Stomach (tissue), 8 donors: ENCODE measurements at regions not wholly inside any gene's neighbourhood (a gene's known extent, or its start where the extent isn't known, plus 50 kb on each side); places are given as distances from the start of the nearest gene placed in this dataset.
A peak's percentile ranks its signal among the peaks of the same experiment; 100 is the strongest.

Source experiments
- DNase-seq, 2 donors: peaks; one replicate each; pipeline versions ENCODE4 v3.0.0 to v3.0.0-alpha.2; 2013 to 2019
- H3K27ac ChIP-seq, 5 donors: fragments of 200-600 bp in 4 of 5; sonication (generic) in 4 of 5; one replicate each; pipeline ENCODE4 v1.5.1; 2013 to 2019; ENCODE audit warnings: mild to moderate bottlenecking in 1 of 5, moderate library complexity in 1 of 5
- H3K27me3 ChIP-seq, 3 donors: fragments of 200-600 bp; sonication (generic); one replicate each; pipeline ENCODE4 v1.5.1; 2017 to 2019; ENCODE audit warnings: mixed run types in 1 of 3
- H3K36me3 ChIP-seq, 4 donors: fragments of 200-600 bp; sonication (generic); 1 replicate in 3 of 4; 2 replicates in 1 of 4; pipeline ENCODE4 v1.5.1; 2016 to 2019
- H3K4me1 ChIP-seq, 4 donors: fragments of 200-600 bp; sonication (generic); one replicate each; pipeline ENCODE4 v1.5.1; 2016 to 2019
- H3K4me3 ChIP-seq, 4 donors: fragments of 200-600 bp; sonication (generic) in 3 of 4; one replicate each; pipeline ENCODE4 v1.5.1; 2016 to 2019; ENCODE audit warnings: mild to moderate bottlenecking in 1 of 4
- H3K9me3 ChIP-seq, 4 donors: fragments of 200-600 bp; sonication (generic); one replicate each; pipeline ENCODE4 v1.5.1; 2016 to 2019
- EP300 ChIP-seq: sonication (generic); formaldehyde crosslinking; IDR thresholded peaks from one replicate; pipeline ENCODE4 v1.6.1; 2017; ENCODE audit warnings: antibody characterized with exemption
- POLR2A ChIP-seq, 4 donors: fragments of 450-650 bp; IDR thresholded peaks; one replicate each; pipeline ENCODE4 v1.6.1; 2016; ENCODE audit warnings: antibody characterized with exemption in 4 of 4, control low read depth in 2 of 4, mild to moderate bottlenecking in 1 of 4, moderate library complexity in 1 of 4
- POLR2AphosphoS5 ChIP-seq, 3 donors: sonication (generic); formaldehyde crosslinking; IDR thresholded peaks; one replicate each; pipeline ENCODE4 v1.6.1; 2016; ENCODE audit warnings: antibody characterized with exemption in 3 of 3
- WGBS, 5 donors: extraction: QIAGEN DNeasy Blood & Tissue Kit in 3 of 5; methylation state at CpG; one replicate each; pipeline versions ENCODE4 v1.1.5 to v1.1.7; 2013 to 2018; 5-methylcytosine and 5-hydroxymethylcytosine counted together
- intact Hi-C: fragments of 100-400 bp; cut with DNase I; formaldehyde crosslinking; loops from one replicate; pipeline ENCODE4 v1.15.1; 2023; ENCODE audit warnings: low total_unique reads
- TF ChIP-seq, protein P1 (sequence below), 7 experiments: fragments of 450-650 bp in 4 of 7; fragments of 200-600 bp in 3 of 7; sonication (generic) in 3 of 7; IDR thresholded peaks; one replicate each; pipeline ENCODE4 v1.5.1; 2016 to 2019; ENCODE audit warnings: antibody characterized with exemption in 7 of 7, control low read depth in 2 of 7, mild to moderate bottlenecking in 1 of 7
- donor health status: healthy with polysubstance abuse.
- donor health status: Bipolar disorder and iron deficiency.
- donor health status: healthy.

DNA sequence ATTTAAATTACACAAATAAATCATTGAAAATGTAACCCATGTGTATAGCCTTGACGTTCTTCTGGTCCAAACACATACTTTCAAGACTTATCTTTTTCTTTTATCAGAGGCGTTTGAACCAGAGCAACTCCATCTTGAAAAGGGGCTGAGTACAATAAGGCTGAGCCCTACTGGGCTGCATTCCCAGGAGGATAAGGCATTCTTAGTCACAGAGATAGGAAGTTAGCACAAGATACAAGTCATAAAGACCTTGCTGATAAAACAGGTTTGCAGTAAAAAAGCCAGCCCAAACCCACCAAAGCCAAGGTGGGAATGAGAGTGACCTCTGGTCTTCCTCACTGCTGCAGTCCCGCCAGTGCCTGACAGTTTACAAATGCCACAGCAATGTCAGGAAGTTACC is 101.0 kb upstream of the IGSF10 start:
- Histone ChIP-seq H3K4me3 (no peak overlapping the region), H3K9me3 (no peaks in the 10 kb centered on the region), H3K27ac (no peak overlapping the region), H3K36me3 (no peaks in the 10 kb centered on the region), H3K27me3 (no peaks in the 10 kb centered on the region), H3K4me1 (peaks cover 0 to 21% (median 10%) of the 10 kb centered on the region in 4 donors)
- TF ChIP-seq EP300: no peak
- TF ChIP-seq POLR2AphosphoS5 (IDR thresholded peaks at IDR 0.05): no peak
- TF ChIP-seq POLR2A (IDR thresholded peaks at IDR 0.05): no peak
- TF ChIP-seq, protein P1, sequence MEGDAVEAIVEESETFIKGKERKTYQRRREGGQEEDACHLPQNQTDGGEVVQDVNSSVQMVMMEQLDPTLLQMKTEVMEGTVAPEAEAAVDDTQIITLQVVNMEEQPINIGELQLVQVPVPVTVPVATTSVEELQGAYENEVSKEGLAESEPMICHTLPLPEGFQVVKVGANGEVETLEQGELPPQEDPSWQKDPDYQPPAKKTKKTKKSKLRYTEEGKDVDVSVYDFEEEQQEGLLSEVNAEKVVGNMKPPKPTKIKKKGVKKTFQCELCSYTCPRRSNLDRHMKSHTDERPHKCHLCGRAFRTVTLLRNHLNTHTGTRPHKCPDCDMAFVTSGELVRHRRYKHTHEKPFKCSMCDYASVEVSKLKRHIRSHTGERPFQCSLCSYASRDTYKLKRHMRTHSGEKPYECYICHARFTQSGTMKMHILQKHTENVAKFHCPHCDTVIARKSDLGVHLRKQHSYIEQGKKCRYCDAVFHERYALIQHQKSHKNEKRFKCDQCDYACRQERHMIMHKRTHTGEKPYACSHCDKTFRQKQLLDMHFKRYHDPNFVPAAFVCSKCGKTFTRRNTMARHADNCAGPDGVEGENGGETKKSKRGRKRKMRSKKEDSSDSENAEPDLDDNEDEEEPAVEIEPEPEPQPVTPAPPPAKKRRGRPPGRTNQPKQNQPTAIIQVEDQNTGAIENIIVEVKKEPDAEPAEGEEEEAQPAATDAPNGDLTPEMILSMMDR (IDR thresholded peaks at IDR 0.05): no peak
- intact Hi-C loops: no loop called here
- 18 to 39% (median 26%) methylated on average over 3 of the region's 3 CpGs for WGBS, 5 donors
- no peak for DNase-seq

- WGBS, 5 donors: 5 to 33% (median 18%) methylated on average over 2 of the region's 2 CpGs
- H3K4me3 ChIP-seq: no peak overlapping the region
- H3K9me3 ChIP-seq: no peaks in the 10 kb centered on the region
- peaks cover 0 to 21% (median 10%) of the 10 kb centered on the region in 4 donors for H3K4me1 ChIP-seq
- TF ChIP-seq POLR2A (IDR thresholded peaks at IDR 0.05): no peak
- no peak for TF ChIP-seq EP300
- no peak for TF ChIP-seq POLR2AphosphoS5 (IDR thresholded peaks at IDR 0.05)
- TF ChIP-seq, protein P1 (IDR thresholded peaks at IDR 0.05): no peak
- peak in 1 of 2 donors; percentile 37 for DNase-seq
- intact Hi-C loops: no loop called here
- H3K36me3 ChIP-seq: no peaks in the 10 kb centered on the region
- no peak overlapping the region for H3K27ac ChIP-seq
- H3K27me3 ChIP-seq: no peaks in the 10 kb centered on the region
These were observed 99.9 kb upstream of the IGSF10 start for GRCh38 chr3:151560738-151561137.

- Histone ChIP-seq H3K9me3 (no peaks in the 10 kb centered on the region), H3K27me3 (no peaks in the 10 kb centered on the region), H3K36me3 (no peaks in the 10 kb centered on the region), H3K4me3 (no peak overlapping the region), H3K27ac (no peak overlapping the region), H3K4me1 (peaks cover 0 to 21% (median 10%) of the 10 kb centered on the region in 4 donors)
- no peak for DNase-seq
- intact Hi-C loops: no loop called here
- no peak for TF ChIP-seq EP300
- 80 to 86% (median 82%) methylated on average over 5 of the region's 5 CpGs for WGBS, 5 donors
These were observed 98.9 kb upstream of the IGSF10 start for GRCh38 chr3:151559736-151560135.

DNA sequence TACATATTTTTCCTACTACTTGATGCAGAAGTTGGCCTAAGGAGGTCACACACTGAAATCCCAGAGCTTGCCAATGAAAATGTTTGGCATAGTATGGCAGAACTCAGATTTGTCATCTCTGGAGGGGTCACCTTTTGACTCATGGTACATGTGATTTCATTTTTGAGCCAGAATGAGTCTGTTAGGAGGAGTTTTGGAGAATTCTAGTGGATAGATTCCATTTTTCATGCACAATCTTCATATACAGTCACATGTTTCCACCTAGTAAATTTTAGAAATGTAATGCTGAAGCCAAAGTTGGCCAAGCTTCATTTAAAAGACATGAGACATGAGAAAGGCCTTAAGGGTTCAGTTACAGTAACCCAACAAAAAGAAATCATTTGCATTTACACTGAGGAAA is 97.8 kb upstream of the IGSF10 start:
- H3K27me3 ChIP-seq: no peaks in the 10 kb centered on the region
- no peak for DNase-seq
- no peaks in the 10 kb centered on the region for H3K9me3 ChIP-seq
- H3K4me3 ChIP-seq: no peak overlapping the region
- no peak overlapping the region for H3K27ac ChIP-seq
- H3K4me1 ChIP-seq: peaks cover 0 to 21% (median 10%) of the 10 kb centered on the region in 4 donors
- intact Hi-C loops: no loop called here
- H3K36me3 ChIP-seq: no peaks in the 10 kb centered on the region
- TF ChIP-seq, protein P1 (IDR thresholded peaks at IDR 0.05): no peak
- TF ChIP-seq POLR2AphosphoS5 (IDR thresholded peaks at IDR 0.05) (no peak), EP300 (no peak), POLR2A (IDR thresholded peaks at IDR 0.05) (no peak)

DNA sequence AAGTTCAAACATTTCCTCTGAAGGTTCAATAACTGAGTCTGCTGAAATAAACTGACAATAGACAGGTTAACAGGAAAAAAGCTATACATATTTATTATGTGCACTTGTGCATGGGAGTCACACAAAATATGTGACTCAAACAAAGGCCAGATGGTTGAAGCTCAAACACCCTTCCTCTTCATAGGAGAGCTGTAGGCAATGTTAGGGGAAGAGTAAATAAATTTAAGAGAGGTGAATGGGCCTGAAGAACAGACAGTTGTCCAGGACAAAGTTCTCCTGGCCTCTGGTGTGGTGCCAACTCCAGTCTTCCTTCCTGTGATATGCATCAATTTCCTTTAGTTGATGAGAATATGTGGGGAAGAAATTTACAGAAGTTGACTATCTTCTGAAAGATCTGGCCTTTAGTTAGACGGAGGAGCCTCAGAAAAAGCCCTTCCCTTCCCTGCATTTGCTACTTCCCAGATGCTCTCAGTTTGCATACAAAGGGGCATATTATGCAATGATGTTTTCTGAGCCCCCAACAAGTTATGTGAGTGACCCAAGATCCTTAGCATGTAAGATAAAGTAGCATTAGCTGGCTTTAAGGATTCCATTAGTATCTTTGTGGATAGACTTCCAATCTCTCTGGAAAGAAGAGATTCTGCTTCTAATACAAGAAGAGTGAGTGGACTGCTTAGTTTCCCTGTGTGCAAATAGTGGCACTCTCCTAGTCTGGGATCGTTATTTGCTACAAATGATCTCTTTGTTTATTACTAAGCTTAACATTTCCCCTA is 96.4 kb upstream of the IGSF10 start:
- H3K27ac ChIP-seq: no peak overlapping the region
- intact Hi-C loops: no loop called here
- no peak for DNase-seq
- no peaks in the 10 kb centered on the region for H3K9me3 ChIP-seq
- no peak overlapping the region for H3K4me3 ChIP-seq
- 63 to 76% (median 71%) methylated on average over 2 of the region's 2 CpGs for WGBS, 5 donors
- no peaks in the 10 kb centered on the region for H3K36me3 ChIP-seq
- no peaks in the 10 kb centered on the region for H3K27me3 ChIP-seq
- no peak for TF ChIP-seq POLR2AphosphoS5 (IDR thresholded peaks at IDR 0.05)
- TF ChIP-seq EP300: no peak
- TF ChIP-seq POLR2A (IDR thresholded peaks at IDR 0.05): no peak
- TF ChIP-seq, protein P1 (IDR thresholded peaks at IDR 0.05): no peak
- peaks cover 0 to 21% (median 10%) of the 10 kb centered on the region in 4 donors for H3K4me1 ChIP-seq
